Neuronal stem cell (in vitro differentiated cells): ENCODE measurements at regions not wholly inside any gene's neighbourhood (a gene's known extent, or its start where the extent isn't known, plus 50 kb on each side); places are given as distances from the start of the nearest gene placed in this dataset.

ENCODE experiments used
- DNase-seq: peaks from one replicate; pipeline ENCODE4 v3.0.0-alpha.2; 2013; ENCODE audit warnings: low spot score
- H2AFZ ChIP-seq: one replicate; pipeline ENCODE4 v1.6.1; 2013; ENCODE audit warnings: mild to moderate bottlenecking, low read length, inconsistent platforms
- H2AK5ac ChIP-seq: 2 replicates; pipeline ENCODE4 v1.6.1; 2013; ENCODE audit warnings: low read depth, mild to moderate bottlenecking, inconsistent platforms, low read length, moderate library complexity, mixed read lengths
- H2BK120ac ChIP-seq: 2 replicates; pipeline ENCODE4 v1.6.1; 2013; ENCODE audit warnings: low read depth, mild to moderate bottlenecking, inconsistent platforms, low read length, moderate library complexity, mixed read lengths
- H2BK12ac ChIP-seq: one replicate; pipeline ENCODE4 v1.6.1; 2013; ENCODE audit warnings: low read length, inconsistent platforms
- H2BK15ac ChIP-seq: 2 replicates; pipeline ENCODE4 v1.6.1; 2013; ENCODE audit warnings: mild to moderate bottlenecking, low read length, inconsistent platforms, mixed read lengths
- H2BK5ac ChIP-seq: one replicate; pipeline ENCODE4 v1.6.1; 2013; ENCODE audit warnings: inconsistent platforms, mild to moderate bottlenecking, low read length, moderate library complexity
- H3K14ac ChIP-seq: one replicate; pipeline ENCODE4 v1.6.1; 2013; ENCODE audit warnings: low read length, inconsistent platforms
- H3K18ac ChIP-seq: 2 replicates; pipeline ENCODE4 v1.6.1; 2013; ENCODE audit warnings: low read length, inconsistent platforms
- H3K23ac ChIP-seq: 2 replicates; pipeline ENCODE4 v1.6.1; 2013; ENCODE audit warnings: low read depth, mild to moderate bottlenecking, mixed read lengths, low read length, inconsistent platforms; ENCODE audit not compliant: poor library complexity
- H3K27ac ChIP-seq: replicated peaks from 3 replicates; pipeline ENCODE4 v1.5.1; 2013; ENCODE audit warnings: low read length, inconsistent platforms
- H3K27me3 ChIP-seq, 3 experiments: 2 replicates each; pipeline ENCODE4 v1.6.1; 2013; ENCODE audit warnings: low read length in 3 of 3, mild to moderate bottlenecking in 2 of 3, inconsistent platforms in 1 of 3, low read depth in 1 of 3, mixed read lengths in 1 of 3, moderate library complexity in 1 of 3; ENCODE audit not compliant: control insufficient read depth in 3 of 3, insufficient read depth in 3 of 3
- H3K36me3 ChIP-seq, 2 donors: replicated peaks in 1 of 2; 2 replicates each; pipeline ENCODE4 v1.6.1; 2013; ENCODE audit warnings: low read length in 2 of 2; ENCODE audit not compliant: control insufficient read depth in 2 of 2, insufficient read depth in 2 of 2
- H3K4ac ChIP-seq: 2 replicates; pipeline ENCODE4 v1.6.1; 2013; ENCODE audit warnings: inconsistent platforms, mild to moderate bottlenecking, low read length, moderate library complexity
- H3K4me1 ChIP-seq, 2 donors: 1 replicate in 1 of 2; 2 replicates in 1 of 2; pipeline ENCODE4 v1.6.1; 2013; ENCODE audit warnings: low read length in 2 of 2, low read depth in 1 of 2; ENCODE audit not compliant: control insufficient read depth in 2 of 2, insufficient read depth in 1 of 2
- H3K4me2 ChIP-seq: one replicate; pipeline ENCODE4 v1.6.1; 2013; ENCODE audit warnings: mild to moderate bottlenecking, low read length, inconsistent platforms; ENCODE audit not compliant: insufficient read depth, poor library complexity, severe bottlenecking
- H3K4me3 ChIP-seq, 2 donors: 2 replicates each; pipeline ENCODE4 v1.5.1; 2013; ENCODE audit warnings: low read length in 2 of 2, mild to moderate bottlenecking in 2 of 2, inconsistent platforms in 1 of 2, moderate library complexity in 1 of 2
- H3K79me1 ChIP-seq: one replicate; pipeline ENCODE4 v1.6.1; 2013; ENCODE audit warnings: low read depth, mild to moderate bottlenecking, inconsistent platforms, low read length, moderate library complexity
- H3K9ac ChIP-seq: one replicate; pipeline ENCODE4 v1.6.1; 2013; ENCODE audit warnings: mild to moderate bottlenecking, low read depth, low read length, inconsistent platforms; ENCODE audit not compliant: poor library complexity
- H3K9me3 ChIP-seq, 2 donors: replicated peaks in 1 of 2; 2 replicates each; pipeline versions ENCODE3 to v1.6.1; 2013; ENCODE audit warnings: low read length in 2 of 2, mild to moderate bottlenecking in 2 of 2, inconsistent platforms in 1 of 2, low read depth in 1 of 2, mixed read lengths in 1 of 2, moderate library complexity in 1 of 2; ENCODE audit not compliant: control insufficient read depth in 2 of 2, insufficient read depth in 1 of 2
- H4K8ac ChIP-seq: one replicate; pipeline ENCODE4 v1.6.1; 2013; ENCODE audit warnings: low read depth, mild to moderate bottlenecking, inconsistent platforms, low read length, moderate library complexity
- H4K91ac ChIP-seq: one replicate; pipeline ENCODE4 v1.6.1; 2013; ENCODE audit warnings: low read length, low read depth, mild to moderate bottlenecking, inconsistent platforms; ENCODE audit not compliant: poor library complexity
- WGBS, 2 donors: extraction: QIAGEN DNeasy Blood & Tissue Kit; methylation state at CpG; one replicate each; pipeline ENCODE4 v1.1.7; 2013; ENCODE audit warnings: missing lambda C conversion rate in 2 of 2, mixed read lengths in 1 of 2; ENCODE audit not compliant: insufficient read length in 2 of 2, insufficient replicate concordance in 1 of 2; ENCODE audit errors: extremely low coverage in 2 of 2; 5-methylcytosine and 5-hydroxymethylcytosine counted together

GRCh38 chr3:41131224-41131623, 68.1 kb upstream of the CTNNB1 start:
- H3K79me1 ChIP-seq = no peaks in the 10 kb centered on the region
- H3K4me1 ChIP-seq = no peaks in the 10 kb centered on the region
- no peak overlapping the region for H3K18ac ChIP-seq
- DNase-seq = no peak
- no peak overlapping the region for H3K4me2 ChIP-seq
- H2AK5ac ChIP-seq = no peak overlapping the region
- H3K9ac ChIP-seq = no peak overlapping the region
- H4K91ac ChIP-seq = no peak overlapping the region
- no peak overlapping the region for H3K14ac ChIP-seq
- no peak overlapping the region for H3K23ac ChIP-seq
- WGBS, 2 donors = no CpG with 5 or more reads among the region's 3 CpGs
- H3K9me3 ChIP-seq = no peaks in the 10 kb centered on the region
- no peak overlapping the region for H3K4me3 ChIP-seq
- H2BK5ac ChIP-seq = no peak overlapping the region
- no peak overlapping the region for H2AFZ ChIP-seq
- H2BK120ac ChIP-seq = no peak overlapping the region
- no peaks in the 10 kb centered on the region for H3K36me3 ChIP-seq
- no peak overlapping the region for H3K4ac ChIP-seq
- no peak overlapping the region for H2BK12ac ChIP-seq
- H2BK15ac ChIP-seq = no peak overlapping the region
- no peak overlapping the region for H4K8ac ChIP-seq
- no peak overlapping the region for H3K27ac ChIP-seq
- H3K27me3 ChIP-seq = peaks cover 0 to 4% (median 0%) of the 10 kb centered on the region in 3 experiments

GRCh38 chr3:41137686-41138111, 61.6 kb upstream of the CTNNB1 start:
- no peak overlapping the region for H3K23ac ChIP-seq
- H3K4me1 ChIP-seq = no peaks in the 10 kb centered on the region
- H3K4ac ChIP-seq = no peak overlapping the region
- no peak overlapping the region for H3K14ac ChIP-seq
- H4K91ac ChIP-seq = no peak overlapping the region
- H2BK5ac ChIP-seq = no peak overlapping the region
- no peaks in the 10 kb centered on the region for H3K79me1 ChIP-seq
- DNase-seq = no peak
- H3K27me3 ChIP-seq = peaks cover 0 to 4% (median 0%) of the 10 kb centered on the region in 3 experiments
- no peak overlapping the region for H3K4me3 ChIP-seq
- H4K8ac ChIP-seq = no peak overlapping the region
- no peak overlapping the region for H3K4me2 ChIP-seq
- H3K27ac ChIP-seq = no peak overlapping the region
- H2BK120ac ChIP-seq = no peak overlapping the region
- H3K9ac ChIP-seq = no peak overlapping the region
- no CpG with 5 or more reads among the region's 1 CpG for WGBS, 2 donors
- H2BK15ac ChIP-seq = no peak overlapping the region
- no peak overlapping the region for H2AK5ac ChIP-seq
- H2AFZ ChIP-seq = no peak overlapping the region
- H3K9me3 ChIP-seq = no peaks in the 10 kb centered on the region
- H3K18ac ChIP-seq = no peak overlapping the region
- H3K36me3 ChIP-seq = no peaks in the 10 kb centered on the region
- H2BK12ac ChIP-seq = no peak overlapping the region

DNA sequence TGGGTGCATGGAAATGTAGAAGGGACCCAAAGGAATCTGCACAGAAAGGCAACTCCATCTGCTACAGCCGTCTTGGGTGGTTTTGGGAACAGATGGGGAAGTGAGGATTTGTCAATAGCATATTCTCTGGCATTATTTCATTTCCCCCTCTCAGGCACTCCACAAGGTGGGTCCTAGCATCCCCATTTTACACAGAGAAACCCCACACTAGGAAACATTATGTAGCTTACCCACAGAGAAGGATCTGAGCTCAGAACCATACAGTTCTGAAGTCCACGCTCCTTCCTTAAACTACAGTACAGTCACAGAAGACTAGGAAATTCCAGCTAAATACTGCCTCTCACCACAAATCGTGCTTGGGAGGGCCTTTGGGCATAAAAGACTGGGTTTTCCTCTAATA, 61.2 kb upstream of the CTNNB1 start:
- H2BK5ac ChIP-seq = no peak overlapping the region
- H3K79me1 ChIP-seq = no peaks in the 10 kb centered on the region
- H3K36me3 ChIP-seq = no peaks in the 10 kb centered on the region
- no peak overlapping the region for H3K23ac ChIP-seq
- no peak overlapping the region for H3K14ac ChIP-seq
- peaks cover 0 to 4% (median 0%) of the 10 kb centered on the region in 3 experiments for H3K27me3 ChIP-seq
- H3K18ac ChIP-seq = no peak overlapping the region
- H2BK15ac ChIP-seq = no peak overlapping the region
- H2BK120ac ChIP-seq = no peak overlapping the region
- WGBS, 2 donors = no CpG with 5 or more reads among the region's 3 CpGs
- no peak overlapping the region for H3K4me2 ChIP-seq
- no peak overlapping the region for H3K4me3 ChIP-seq
- no peaks in the 10 kb centered on the region for H3K4me1 ChIP-seq
- no peak overlapping the region for H3K4ac ChIP-seq
- no peak overlapping the region for H4K8ac ChIP-seq
- no peak overlapping the region for H2BK12ac ChIP-seq
- no peak overlapping the region for H3K27ac ChIP-seq
- H2AFZ ChIP-seq = no peak overlapping the region
- H3K9me3 ChIP-seq = no peaks in the 10 kb centered on the region
- H3K9ac ChIP-seq = no peak overlapping the region
- no peak for DNase-seq
- no peak overlapping the region for H4K91ac ChIP-seq
- H2AK5ac ChIP-seq = no peak overlapping the region

DNA sequence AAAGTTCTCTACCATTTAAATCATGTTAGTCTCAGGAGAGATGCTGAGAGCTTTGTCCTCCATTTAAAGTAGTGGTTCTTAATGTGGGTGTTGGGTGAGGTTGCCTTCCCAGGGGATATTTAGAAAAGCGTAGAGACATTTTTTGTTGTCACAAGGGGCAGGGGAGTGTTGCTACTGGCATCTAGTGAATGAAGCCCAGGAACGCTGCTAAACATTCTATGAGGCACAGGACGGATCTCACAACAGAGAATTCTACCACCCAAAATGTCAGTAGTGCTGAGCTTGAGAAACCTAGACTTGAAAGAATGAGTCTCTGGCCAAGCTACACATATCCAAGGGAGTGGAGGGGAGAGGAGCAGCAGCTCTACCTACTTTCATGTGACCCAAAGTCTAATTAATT, 60.7 kb upstream of the CTNNB1 start:
- Histone ChIP-seq H3K14ac (no peak overlapping the region), H3K27me3 (peaks cover 0 to 4% (median 0%) of the 10 kb centered on the region in 3 experiments), H4K91ac (no peak overlapping the region), H3K9ac (no peak overlapping the region), H3K79me1 (no peaks in the 10 kb centered on the region), H2BK15ac (no peak overlapping the region), H2AK5ac (no peak overlapping the region), H3K4me1 (no peaks in the 10 kb centered on the region), H2AFZ (no peak overlapping the region), H2BK5ac (no peak overlapping the region), H3K27ac (no peak overlapping the region), H3K4me2 (no peak overlapping the region), H4K8ac (no peak overlapping the region), H3K36me3 (no peaks in the 10 kb centered on the region), H2BK120ac (no peak overlapping the region), H3K4ac (no peak overlapping the region), H3K4me3 (no peak overlapping the region), H3K23ac (no peak overlapping the region), H3K18ac (no peak overlapping the region), H2BK12ac (no peak overlapping the region), H3K9me3 (no peaks in the 10 kb centered on the region)
- WGBS, 2 donors = no CpG with 5 or more reads among the region's 3 CpGs
- DNase-seq = no peak
